ENCODE measurements at regions not wholly inside any gene's neighbourhood (a gene's known extent, or its start where the extent isn't known, plus 50 kb on each side); places are given as distances from the start of the nearest gene placed in this dataset.

DNA sequence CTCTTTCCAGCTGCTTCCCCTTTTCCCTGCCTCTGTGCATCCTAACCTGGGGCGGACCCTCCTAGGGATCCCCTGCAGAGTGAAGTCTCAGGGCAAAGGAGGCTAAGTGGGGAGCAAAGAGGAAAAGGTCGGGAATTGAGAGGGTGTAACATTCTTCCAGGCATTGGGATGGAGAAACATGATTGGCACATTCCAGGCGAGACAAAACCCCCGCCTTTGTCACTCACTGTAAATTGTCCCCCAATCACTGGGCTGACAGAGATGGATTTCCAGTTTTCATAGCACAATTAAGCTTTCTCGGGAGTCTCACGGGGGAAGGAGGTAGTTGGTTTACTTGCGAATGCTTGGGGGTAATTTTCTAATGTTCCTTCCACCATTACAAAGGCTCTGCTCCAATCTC, 74.9 kb downstream of the MIAT start:
- DNase-seq (ENCODE audit: low read depth in 3 of 3) = no peak

DNA sequence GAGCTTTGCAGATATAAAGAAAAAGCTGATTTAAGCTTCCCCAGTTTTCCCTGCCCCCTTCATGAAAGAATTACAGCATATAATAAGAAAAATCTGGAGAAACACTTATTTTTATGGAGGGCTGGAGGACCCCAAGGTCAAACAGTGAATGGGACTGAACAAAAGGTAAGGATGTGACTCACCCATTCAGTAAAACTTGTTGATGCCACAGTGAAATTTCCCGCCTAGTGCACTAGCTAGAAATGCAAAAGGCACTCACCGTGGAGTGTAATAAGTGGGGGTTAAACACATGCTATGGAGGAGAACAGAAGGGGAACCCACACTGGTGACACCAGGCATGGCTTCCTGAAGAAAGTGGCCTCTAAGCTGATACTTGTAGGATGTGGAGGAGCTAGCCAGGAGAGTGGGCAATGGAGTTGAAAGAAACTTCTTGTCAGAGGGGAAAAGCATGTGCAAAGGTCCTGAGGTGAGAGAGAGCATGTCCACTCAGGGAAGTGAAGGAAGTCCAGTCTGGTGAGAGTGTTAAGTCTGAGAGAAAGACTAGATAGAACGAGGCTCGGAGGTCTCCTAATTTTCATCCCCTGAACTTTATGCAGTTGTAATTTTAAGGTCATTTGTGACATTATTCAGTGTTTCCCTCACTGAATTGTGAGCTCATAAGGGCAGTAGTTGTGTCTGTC, 77.1 kb downstream of the MIAT start:
- no peak for DNase-seq (ENCODE audit: low read depth in 3 of 3)

GRCh38 chr22:26735019-26735409, 77.6 kb downstream of the MIAT start:
- DNase-seq (ENCODE audit: low read depth in 3 of 3) = no peak

GRCh38 chr22:26737262-26737661, 79.9 kb downstream of the MIAT start:
- no peak for DNase-seq (ENCODE audit: low read depth in 3 of 3)

DNA sequence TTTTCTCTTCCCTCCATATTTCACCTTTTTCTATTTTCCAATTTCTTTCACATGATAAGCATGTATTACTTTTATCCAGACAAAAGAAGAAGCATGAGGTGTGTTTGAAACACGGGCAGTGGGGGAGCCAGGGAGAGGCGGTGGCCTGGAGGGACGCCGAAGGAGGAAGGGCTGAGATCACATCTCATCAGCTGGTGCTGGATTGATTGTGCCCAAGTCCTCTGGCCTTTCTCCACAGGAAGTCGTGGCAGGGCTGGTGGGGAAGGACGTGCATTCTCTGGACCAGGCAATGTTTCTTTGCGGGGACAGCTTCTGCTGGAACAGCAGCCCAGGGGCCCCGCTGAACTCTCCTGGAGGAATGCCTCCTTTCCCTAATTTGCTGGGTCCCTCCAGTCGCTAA, 82.9 kb downstream of the MIAT start:
- no peak for DNase-seq (ENCODE audit: low read depth in 3 of 3)

- DNase-seq (ENCODE audit: low read depth in 3 of 3) = no peak
Observed at GRCh38 chr22:26743149-26743548, 85.8 kb downstream of the MIAT start.

GRCh38 chr22:26744892-26745808, 87.8 kb downstream of the MIAT start:
- no peak for DNase-seq (ENCODE audit: low read depth in 3 of 3)

DNA sequence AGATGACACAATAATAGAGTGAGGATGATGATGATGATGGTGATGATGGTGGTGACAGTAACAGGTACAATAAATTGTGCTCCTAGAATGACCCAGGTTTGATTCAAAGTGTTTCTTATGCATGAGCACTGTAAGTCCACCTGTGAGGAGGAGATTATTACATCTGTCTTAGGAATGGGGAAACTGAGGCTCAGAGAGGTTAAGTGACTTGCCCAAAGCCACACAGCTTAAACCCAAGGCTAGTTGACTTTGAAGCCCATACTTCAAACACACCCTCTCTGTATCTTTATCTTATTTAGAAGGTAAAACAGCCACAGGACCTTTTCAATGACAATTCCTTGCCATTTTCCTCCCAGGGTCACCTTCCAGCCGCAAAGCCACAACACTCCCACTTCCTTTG, 88.9 kb downstream of the MIAT start:
- no peak for DNase-seq (ENCODE audit: low read depth in 3 of 3)

DNA sequence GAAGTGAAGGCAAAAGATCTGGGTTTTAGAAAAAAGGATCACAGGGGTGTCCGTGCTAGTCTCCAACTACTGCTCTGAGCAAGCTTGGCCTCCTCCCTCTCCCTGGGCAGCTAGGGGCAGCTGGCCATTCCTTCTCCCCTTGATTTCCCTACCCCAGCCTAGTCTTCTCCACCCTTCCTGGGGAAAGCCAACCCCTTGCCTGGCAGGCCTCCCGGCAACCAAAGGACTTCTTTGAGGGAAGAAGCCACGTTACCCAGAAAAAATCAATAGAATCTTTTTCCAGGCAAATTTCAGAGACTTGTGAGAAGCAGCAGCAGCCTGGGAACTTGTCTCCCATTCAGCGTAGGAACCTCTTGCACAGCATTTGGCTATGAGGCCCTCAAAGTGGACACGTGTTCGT, 91.5 kb downstream of the MIAT start:
- DNase-seq (ENCODE audit: low read depth in 3 of 3) = no peak

- no peak for DNase-seq (ENCODE audit: low read depth in 3 of 3)
Observed at GRCh38 chr22:26751217-26751616, 93.8 kb downstream of the MIAT start.

DNA sequence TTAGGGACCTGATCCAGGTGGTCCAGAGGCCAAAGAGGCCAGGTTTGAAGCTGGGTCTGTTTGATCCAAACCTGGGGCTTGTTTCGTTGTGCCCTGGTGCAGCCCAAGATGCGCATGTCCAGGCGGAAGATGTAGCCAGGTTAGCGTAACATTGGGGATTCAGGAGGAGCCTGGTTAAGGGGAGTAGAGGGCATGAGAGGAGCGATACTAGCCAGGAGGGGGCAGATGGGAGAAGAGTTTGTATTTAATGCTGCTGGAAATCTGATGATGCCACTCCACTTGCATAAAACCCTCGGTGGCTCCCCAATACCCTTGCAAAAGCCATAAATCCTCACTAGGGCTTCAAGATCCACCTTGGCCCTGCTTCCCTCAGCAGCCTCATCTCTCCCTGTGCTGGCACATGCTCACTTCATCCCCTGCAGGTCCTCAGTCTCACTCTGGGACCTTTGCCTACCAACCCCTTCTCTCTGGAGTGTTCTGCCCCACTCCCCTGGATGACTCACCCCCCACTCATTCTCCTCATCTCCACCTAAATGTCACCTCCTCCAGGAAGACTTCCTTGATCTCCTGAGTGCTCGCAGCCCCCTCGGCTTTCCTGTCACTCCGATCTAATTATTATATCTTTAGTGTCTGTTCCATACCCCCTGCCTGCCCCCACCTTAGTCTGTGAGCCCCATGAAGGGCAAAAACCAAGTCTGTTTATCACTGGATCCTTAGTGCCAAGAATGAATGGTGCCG, 95.9 kb downstream of the MIAT start:
- no peak for DNase-seq (ENCODE audit: low read depth in 3 of 3)

GRCh38 chr22:26756675-26757293, 99.4 kb downstream of the MIAT start:
- peak in 2 of 3 experiments; percentile 5 to 18 for DNase-seq (ENCODE audit: low read depth in 3 of 3)

- DNase-seq (ENCODE audit: low read depth in 3 of 3) = no peak
Observed at GRCh38 chr22:26757496-26757895, 100.1 kb downstream of the MIAT start.

DNA sequence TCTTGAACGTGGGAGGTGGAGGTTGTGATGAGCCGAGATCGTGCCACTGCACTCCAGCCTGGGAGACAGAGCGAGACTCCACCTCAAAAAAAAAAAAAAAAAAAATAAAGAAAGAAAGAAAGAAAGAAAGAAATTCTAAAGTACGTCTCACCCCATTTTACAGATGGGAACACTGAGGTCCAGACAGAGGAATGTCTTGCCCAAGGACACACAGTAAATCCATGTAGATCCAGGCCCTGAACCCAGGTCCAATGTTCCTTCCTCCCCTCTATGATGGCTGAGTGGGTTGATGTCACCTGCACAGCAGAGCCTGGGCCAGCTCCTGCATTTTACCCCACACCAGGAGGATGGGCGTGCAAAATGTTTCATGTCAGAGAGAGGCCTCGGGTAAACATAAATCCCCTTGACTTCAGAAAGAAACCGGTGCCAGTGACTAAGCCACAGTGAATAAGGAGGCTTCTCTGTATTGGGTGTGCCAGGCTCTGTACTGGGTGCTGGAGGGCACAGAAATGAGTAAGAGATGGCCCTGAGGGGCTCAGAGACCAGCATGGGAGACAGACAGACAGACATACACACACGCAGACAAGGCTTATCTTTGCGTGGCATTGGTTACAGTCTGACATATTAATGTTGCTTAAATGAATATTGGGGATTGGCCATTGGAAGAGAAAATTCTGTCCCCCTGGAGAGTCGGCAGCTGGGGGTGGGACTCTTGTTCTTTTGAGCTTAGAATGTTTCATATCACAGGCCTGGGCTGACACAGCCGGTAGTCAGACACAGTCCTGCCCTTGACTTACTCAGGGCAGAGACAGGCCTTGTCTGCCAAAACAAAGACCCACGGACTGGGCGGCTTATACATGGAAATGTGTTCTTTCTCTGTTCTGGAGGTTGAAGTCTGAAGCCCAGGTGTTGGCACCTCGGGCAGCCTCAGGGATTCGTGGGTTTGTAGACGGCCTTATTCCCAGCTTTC, 105.4 kb downstream of the MIAT start:
- no peak for DNase-seq (ENCODE audit: low read depth in 3 of 3)

GRCh38 chr22:26763633-26764361, 106.4 kb downstream of the MIAT start:
- DNase-seq (ENCODE audit: low read depth in 3 of 3) = no peak

DNA sequence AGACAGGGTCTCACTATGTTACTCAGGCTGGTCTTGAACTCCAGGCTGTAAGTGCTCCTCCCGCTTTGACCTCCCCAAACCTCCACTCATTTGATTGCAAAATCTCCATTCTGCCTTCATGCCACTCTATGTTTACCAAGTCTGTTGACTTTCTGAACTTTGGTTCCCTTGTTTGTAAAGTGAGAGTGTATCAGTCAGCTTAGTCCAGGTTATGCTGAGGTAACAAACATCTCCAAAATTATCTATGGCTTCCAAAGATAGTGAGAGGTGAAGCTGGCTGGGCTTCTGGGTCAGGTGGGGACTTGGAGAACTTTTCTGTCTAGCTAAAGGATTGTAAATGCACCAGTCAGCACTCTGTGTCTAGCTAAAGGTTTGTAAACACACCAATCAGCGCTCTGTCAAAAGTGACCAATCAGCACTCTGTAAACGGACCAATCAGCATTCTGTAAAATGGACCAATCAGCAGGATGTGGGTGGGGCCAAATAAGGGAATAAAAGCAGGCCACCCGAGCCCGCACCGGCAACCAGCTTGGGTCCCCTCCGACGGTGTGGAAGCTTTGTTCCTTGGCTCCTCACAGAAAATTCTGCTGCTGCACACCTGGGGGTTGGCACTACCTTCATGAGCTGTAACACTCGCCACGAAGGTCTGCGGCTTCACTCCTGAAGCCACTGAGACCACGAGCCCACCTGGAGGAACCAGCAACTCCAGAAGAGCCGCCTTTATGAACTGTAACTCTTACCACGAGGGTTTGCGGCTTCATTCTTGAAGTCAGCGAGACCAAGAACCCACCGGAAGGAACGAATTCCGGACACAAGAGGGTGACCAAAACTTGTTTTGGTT, 109.3 kb downstream of the MIAT start:
- DNase-seq (ENCODE audit: low read depth in 3 of 3) = no peak

GRCh38 chr22:26767351-26768155, 110.2 kb downstream of the MIAT start:
- DNase-seq (ENCODE audit: low read depth in 3 of 3) = no peak

- DNase-seq (ENCODE audit: low read depth in 3 of 3) = no peak
Observed at GRCh38 chr22:26768156-26768515, 110.7 kb downstream of the MIAT start.

All from stimulated activated CD4-positive, alpha-beta T cell treated with anti-CD3 and anti-CD28 coated beads, TNF-alpha, amount 100 ng/mL, for 4 hours (primary cell).